ENCODE measurements at regions not wholly inside any gene's neighbourhood (a gene's known extent, or its start where the extent isn't known, plus 50 kb on each side); places are given as distances from the start of the nearest gene placed in this dataset.
"Not testable (repeated sequence)": the region's sequence is repeated elsewhere in the genome, so short reads cannot be mapped to it uniquely, and the experiment has no call there.

GRCh38 chr5:112534067-112534583 is 115.0 kb upstream of the EPB41L4A start:
- no peak for DNase-seq

GRCh38 chr5:112534611-112535255 is 115.7 kb upstream of the EPB41L4A start:
- no peak for DNase-seq

GRCh38 chr5:112535356-112535755 is 116.3 kb upstream of the EPB41L4A start:
- DNase-seq = no peak

- DNase-seq = not testable (repeated sequence)
Measured at GRCh38 chr5:112544558-112544957, 125.5 kb upstream of the EPB41L4A start.

DNA sequence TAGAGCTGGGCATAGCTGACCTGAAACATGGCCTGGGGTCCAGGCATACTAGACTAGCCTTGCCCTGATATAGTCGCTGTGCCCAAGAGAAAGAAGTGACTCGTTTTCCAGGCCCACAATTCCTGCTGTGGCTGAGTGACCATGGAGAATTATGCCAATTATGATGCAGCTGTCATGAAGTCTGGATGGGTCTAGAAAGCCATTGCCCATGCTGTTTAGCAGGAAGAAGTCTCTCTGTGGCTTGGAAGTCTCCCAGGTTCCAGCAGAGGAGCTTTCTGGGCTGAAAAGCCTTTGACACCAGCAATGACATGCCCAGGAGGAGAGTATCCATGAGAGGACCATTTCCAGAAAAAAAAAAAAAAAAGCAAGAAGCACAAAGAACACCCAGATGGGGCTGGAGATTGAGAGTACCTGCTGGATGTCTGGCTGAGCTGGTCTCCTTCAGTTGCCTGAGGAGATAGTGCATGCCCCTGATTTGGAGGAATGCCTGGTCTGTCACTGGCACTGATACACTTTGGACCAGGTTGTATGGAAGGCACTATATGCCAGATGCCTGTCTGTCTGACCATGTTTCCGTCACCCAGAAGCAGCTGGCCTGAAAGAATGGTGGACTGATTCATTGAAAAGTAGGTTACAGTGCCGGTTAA is 128.0 kb upstream of the EPB41L4A start:
- DNase-seq = no peak

GRCh38 chr5:112548246-112548881 is 129.3 kb upstream of the EPB41L4A start:
- no peak for DNase-seq

- no peak for DNase-seq
Measured at GRCh38 chr5:112549127-112549526, 130.1 kb upstream of the EPB41L4A start.

DNA sequence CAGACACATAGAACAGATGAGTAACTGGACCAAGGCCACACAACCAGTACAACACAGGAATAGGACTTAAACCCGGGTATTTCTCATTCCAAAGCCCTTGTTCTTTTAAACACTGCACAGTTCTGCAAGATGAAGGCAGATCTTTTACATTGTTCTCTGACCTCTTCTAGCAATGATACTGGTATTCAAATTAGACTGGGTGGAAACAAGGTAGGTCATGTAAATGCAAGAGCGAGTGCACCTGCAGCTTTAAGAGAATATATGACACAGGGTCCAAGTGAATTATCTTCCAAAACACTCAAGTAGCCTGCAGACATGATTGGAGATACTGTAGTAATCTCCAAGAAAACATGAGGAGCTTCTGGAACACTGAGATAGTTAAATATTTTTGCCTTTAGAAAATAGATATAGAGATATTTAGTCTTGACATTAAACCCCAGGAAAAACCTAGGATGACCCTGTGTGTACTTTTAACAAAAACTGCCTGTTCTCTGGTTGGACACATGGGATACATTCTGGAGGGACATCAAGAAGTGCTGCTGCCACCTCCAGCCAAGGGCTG is 130.6 kb upstream of the EPB41L4A start:
- no peak for DNase-seq

DNA sequence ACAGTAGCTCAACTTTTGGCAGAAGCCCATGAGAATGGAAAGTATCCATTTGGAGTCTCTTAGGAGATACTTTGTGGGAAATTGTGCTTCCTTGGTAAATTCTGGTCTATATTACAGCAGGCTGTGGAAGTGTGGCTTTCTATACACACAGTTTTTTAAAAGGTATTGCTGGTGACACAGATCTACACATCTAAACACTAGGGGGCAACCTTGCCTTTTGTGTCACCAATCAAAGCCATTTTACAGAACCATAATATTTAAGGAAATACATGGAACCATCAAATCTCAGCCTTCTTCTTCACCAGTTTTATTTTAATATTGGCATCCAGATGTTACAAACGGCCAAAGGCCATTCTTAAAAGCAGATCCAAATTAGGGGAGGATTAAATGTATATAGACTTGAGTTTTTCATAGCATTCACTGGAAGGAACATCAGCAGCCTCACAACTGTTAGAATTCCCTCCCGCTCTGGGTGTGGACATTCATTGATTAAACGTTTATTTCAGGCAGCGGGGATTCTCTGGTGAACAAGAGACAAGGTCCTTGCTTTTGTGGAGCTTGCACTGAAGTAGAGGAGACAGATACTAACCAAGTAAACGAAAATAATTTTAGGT is 132.4 kb upstream of the EPB41L4A start:
- peak; percentile 3 for DNase-seq

- no peak for DNase-seq
Measured at GRCh38 chr5:112552216-112552615, 133.1 kb upstream of the EPB41L4A start.

DNA sequence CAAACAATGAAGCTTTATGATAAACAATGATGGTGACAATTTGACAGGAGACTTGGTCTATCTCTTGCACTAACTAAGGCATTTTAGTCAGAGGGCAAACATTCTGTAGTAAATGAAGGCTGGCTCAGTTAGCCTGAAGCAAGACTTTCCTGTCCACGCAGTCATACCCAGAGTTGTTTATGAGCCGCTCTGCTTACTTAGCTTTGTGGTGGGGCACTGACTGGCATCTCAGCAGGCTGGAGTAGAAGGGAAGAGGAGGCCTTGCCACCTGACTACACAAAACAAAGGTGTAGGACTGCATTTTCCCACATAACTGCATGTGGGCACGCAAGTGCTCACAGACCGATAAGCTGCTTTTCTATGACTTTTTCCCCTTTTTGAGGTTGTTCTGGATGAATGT is 133.7 kb upstream of the EPB41L4A start:
- no peak for DNase-seq

- no peak for DNase-seq
Measured at GRCh38 chr5:112554101-112554977, 135.3 kb upstream of the EPB41L4A start.

DNA sequence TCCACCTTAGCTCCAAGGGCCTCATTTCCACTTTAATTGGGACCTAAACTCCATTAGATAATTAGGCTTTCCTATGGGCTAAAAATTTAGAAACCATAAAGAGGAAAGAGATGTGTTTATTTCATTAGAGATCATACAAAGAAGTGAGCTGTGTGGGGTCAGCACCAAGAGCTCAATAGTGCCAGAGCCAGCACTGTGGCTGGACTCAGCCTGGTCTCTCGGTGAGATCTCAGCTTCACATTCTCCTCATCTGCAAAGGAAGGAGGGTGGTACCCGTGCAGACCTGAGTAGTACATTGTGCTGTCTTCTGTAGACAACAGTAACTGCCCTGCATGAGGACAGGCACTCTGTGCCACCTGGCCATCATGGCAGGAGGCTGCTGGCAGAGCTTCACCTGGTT is 136.1 kb upstream of the EPB41L4A start:
- no peak for DNase-seq

GRCh38 chr5:112555691-112556090 is 136.6 kb upstream of the EPB41L4A start:
- DNase-seq = no peak

DNA sequence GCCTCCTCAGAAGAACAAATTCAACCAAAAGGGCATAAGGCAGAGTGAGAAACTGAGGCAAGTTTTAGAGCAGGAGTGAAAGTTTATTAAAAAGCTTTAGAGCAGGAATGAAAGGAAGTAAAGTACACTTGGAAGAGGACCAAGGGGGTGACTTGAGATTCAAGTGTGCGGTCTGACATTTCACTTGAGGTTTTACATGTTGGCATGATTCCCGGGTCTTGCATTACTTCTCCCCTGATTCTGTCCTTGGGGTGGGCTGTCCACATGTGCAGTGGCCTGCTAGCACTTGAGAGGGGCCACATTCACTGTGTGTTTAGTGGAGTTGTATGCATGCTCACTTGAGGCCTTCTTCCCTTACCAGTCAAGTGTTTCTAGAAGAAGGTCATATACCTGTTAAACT is 140.4 kb upstream of the EPB41L4A start:
- not testable (repeated sequence) for DNase-seq

DNA sequence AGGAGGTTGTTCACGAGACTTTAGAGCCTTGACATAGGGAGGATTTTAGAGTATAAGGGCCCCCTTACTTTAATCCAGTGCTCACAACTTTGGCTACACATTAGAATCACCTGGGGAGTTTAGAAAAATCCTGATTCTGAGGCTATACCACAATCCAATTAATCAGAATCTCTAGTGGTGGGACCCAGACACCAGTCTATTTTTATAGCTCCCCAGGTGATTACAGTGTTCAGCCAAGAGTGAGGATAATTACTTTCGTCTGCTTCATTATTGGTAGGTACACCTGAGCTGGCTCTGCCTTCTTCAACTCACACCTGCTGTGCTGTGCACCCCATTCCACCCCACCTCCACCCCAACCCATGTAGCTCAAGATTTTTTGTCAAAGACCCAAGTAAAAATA is 141.3 kb upstream of the EPB41L4A start:
- no peak for DNase-seq

GRCh38 chr5:112563169-112563826 is 144.2 kb upstream of the EPB41L4A start:
- no peak for DNase-seq

GRCh38 chr5:112566251-112566650 is 147.2 kb upstream of the EPB41L4A start:
- DNase-seq = no peak

GRCh38 chr5:112569596-112569995 is 150.5 kb upstream of the EPB41L4A start:
- no peak for DNase-seq

DNA sequence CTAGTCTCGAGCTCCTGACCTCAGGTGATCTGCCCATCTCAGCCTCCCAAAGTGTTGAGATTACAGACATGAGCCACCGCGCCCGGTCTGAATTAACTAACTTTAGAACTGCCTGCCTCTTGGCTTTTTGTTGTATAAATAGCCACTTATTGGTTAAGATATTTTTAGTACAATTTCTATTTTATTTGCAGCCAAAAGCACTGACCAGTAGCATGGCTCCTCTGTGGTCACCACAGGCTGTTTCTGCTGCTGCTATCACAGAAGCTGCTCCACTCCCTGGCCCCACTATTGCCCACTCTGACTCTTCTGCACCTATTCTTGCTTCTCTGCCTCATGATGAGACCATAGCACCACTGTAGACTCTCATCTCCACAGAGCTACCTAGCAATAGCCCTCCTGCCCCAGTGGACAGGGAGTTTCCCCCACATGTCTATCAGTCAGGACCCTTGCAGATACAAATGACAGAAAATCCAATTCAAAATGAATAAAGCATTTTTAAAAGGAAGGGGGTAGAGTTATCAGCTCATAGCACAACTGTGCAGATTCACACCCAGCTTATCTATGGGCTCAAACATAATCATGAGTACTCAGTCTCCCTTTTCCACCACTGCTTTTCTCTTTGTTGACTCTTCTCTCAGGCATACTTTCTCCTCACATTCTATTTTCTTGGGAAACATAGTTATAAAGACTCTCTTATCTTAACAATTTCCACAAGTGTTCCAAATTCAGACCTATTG is 151.8 kb upstream of the EPB41L4A start:
- no peak for DNase-seq

GRCh38 chr5:112573441-112573840 is 154.4 kb upstream of the EPB41L4A start:
- DNase-seq = no peak
